ENCODE measurements at regions not wholly inside any gene's neighbourhood (a gene's known extent, or its start where the extent isn't known, plus 50 kb on each side); places are given as distances from the start of the nearest gene placed in this dataset.

GRCh38 chr20:4070323-4071177 lies 55.2 kb upstream of the RNF24 start:
- DNase-seq (ENCODE audit: low read depth in 2 of 2) = no peak

GRCh38 chr20:4069751-4070150 lies 54.4 kb upstream of the RNF24 start:
- DNase-seq (ENCODE audit: low read depth in 2 of 2) = no peak

GRCh38 chr20:4068708-4069107 lies 53.4 kb upstream of the RNF24 start:
- DNase-seq (ENCODE audit: low read depth in 2 of 2) = no peak

GRCh38 chr20:4067600-4068261 lies 52.4 kb upstream of the RNF24 start:
- no peak for DNase-seq (ENCODE audit: low read depth in 2 of 2)

GRCh38 chr20:4066551-4066950 lies 51.2 kb upstream of the RNF24 start:
- no peak for DNase-seq (ENCODE audit: low read depth in 2 of 2)

- no peak for DNase-seq (ENCODE audit: low read depth in 2 of 2)
These were observed 50.1 kb upstream of the RNF24 start for GRCh38 chr20:4065391-4065844.

Data from stimulated activated CD4-positive, alpha-beta T cell treated with anti-CD3 and anti-CD28 coated beads, Interleukin-4, amount 100 ng/mL, for 48 hours (primary cell).